ENCODE measurements at regions not wholly inside any gene's neighbourhood (a gene's known extent, or its start where the extent isn't known, plus 50 kb on each side); places are given as distances from the start of the nearest gene placed in this dataset.

GRCh38 chr5:8943301-8943700 lies 602.6 kb downstream of the SEMA5A start:
- DNase-seq = no peak

GRCh38 chr5:8944005-8944404 lies 601.9 kb downstream of the SEMA5A start:
- no peak for DNase-seq

- no peak for DNase-seq
These were observed 599.9 kb downstream of the SEMA5A start for GRCh38 chr5:8945972-8946371.

- DNase-seq = no peak
These were observed 596.0 kb downstream of the SEMA5A start for GRCh38 chr5:8949908-8950307.

- no peak for DNase-seq
These were observed 593.7 kb downstream of the SEMA5A start for GRCh38 chr5:8952147-8952546.

- no peak for DNase-seq
These were observed 592.9 kb downstream of the SEMA5A start for GRCh38 chr5:8953016-8953415.

- DNase-seq = no peak
These were observed 591.9 kb downstream of the SEMA5A start for GRCh38 chr5:8953911-8954438.

GRCh38 chr5:8954801-8955200 lies 591.1 kb downstream of the SEMA5A start:
- DNase-seq = no peak

GRCh38 chr5:8956659-8957058 lies 589.2 kb downstream of the SEMA5A start:
- no peak for DNase-seq

- DNase-seq = no peak
These were observed 587.3 kb downstream of the SEMA5A start for GRCh38 chr5:8958602-8959001.

GRCh38 chr5:8961219-8961618 lies 584.7 kb downstream of the SEMA5A start:
- no peak for DNase-seq

GRCh38 chr5:8961956-8962355 lies 583.9 kb downstream of the SEMA5A start:
- DNase-seq = no peak

- no peak for DNase-seq
These were observed 564.9 kb downstream of the SEMA5A start for GRCh38 chr5:8981016-8981415.

GRCh38 chr5:8981496-8981895 lies 564.4 kb downstream of the SEMA5A start:
- DNase-seq = no peak

- no peak for DNase-seq
These were observed 561.5 kb downstream of the SEMA5A start for GRCh38 chr5:8984386-8984785.

Measured in activated CD4-positive, alpha-beta T cell treated with anti-CD3 and anti-CD28 coated beads, Interleukin-2, amount 50 U/mL, for 1 hour (primary cell).